Activated CD8-positive, alpha-beta memory T cell treated with anti-CD3 and anti-CD28 coated beads, Interleukin-2, amount 10 ng/mL, durations not matched to agents 7 days and 5 days (primary cell): ENCODE measurements at regions not wholly inside any gene's neighbourhood (a gene's known extent, or its start where the extent isn't known, plus 50 kb on each side); places are given as distances from the start of the nearest gene placed in this dataset.

ENCODE experiments used
- ATAC-seq: fragments of 150-1000 bp; cut with Tn5 transposase; one replicate; pipeline ENCODE4 v1.10.0; 2021; ENCODE audit warnings: moderate library complexity
- CTCF ChIA-PET: fragments of 350-600 bp; sonication (Branson Sonifier 250); formaldehyde crosslinking; loops from one replicate; lab custom pipeline; 2021; ENCODE audit warnings: antibody characterized with exemption; lab: Charles Lee
- DNase-seq: peaks from one replicate; pipeline ENCODE4 v3.0.0-alpha.2; 2020
- H3K27ac Mint-ChIP-seq: one replicate; pipeline ENCODE4 v1.8.0; 2021; ENCODE audit warnings: mild to moderate bottlenecking, mixed read lengths
- H3K27me3 Mint-ChIP-seq: one replicate; pipeline ENCODE4 v1.8.0; 2021; ENCODE audit warnings: mixed read lengths
- H3K36me3 Mint-ChIP-seq: one replicate; pipeline ENCODE4 v1.8.0; 2021; ENCODE audit warnings: mild to moderate bottlenecking, mixed read lengths
- H3K4me1 Mint-ChIP-seq: one replicate; pipeline ENCODE4 v1.8.0; 2021; ENCODE audit warnings: mixed read lengths
- H3K4me3 Mint-ChIP-seq: one replicate; pipeline ENCODE4 v1.8.0; 2021; ENCODE audit warnings: mild to moderate bottlenecking, moderate library complexity, mixed read lengths
- H3K9me3 Mint-ChIP-seq: one replicate; pipeline ENCODE4 v1.8.0; 2022; ENCODE audit warnings: low read depth, mixed read lengths

GRCh38 chr3:127092368-127092767 lies 100.6 kb upstream of the PRR23E start:
- CTCF ChIA-PET = no interaction called here
- Mint-ChIP-seq H3K4me3 (no peak overlapping the region), H3K27ac (no peak overlapping the region)

GRCh38 chr3:127092776-127093175 lies 100.2 kb upstream of the PRR23E start:
- H3K9me3 Mint-ChIP-seq = no peaks in the 10 kb centered on the region
- CTCF ChIA-PET = no interaction called here
- ATAC-seq (no peak), DNase-seq (no peak)
- H3K4me1 Mint-ChIP-seq = no peaks in the 10 kb centered on the region
- no peak overlapping the region for H3K4me3 Mint-ChIP-seq
- H3K36me3 Mint-ChIP-seq = no peaks in the 10 kb centered on the region
- no peak overlapping the region for H3K27ac Mint-ChIP-seq
- H3K27me3 Mint-ChIP-seq = peaks cover 5% of the 10 kb centered on the region

More at GRCh38 chr3:127092368-127092767, 100.6 kb upstream of the PRR23E start:
- Mint-ChIP-seq H3K4me1 (no peaks in the 10 kb centered on the region), H3K9me3 (no peaks in the 10 kb centered on the region), H3K36me3 (no peaks in the 10 kb centered on the region), H3K27me3 (peaks cover 5% of the 10 kb centered on the region)
- ATAC-seq (no peak), DNase-seq (no peak)

DNA sequence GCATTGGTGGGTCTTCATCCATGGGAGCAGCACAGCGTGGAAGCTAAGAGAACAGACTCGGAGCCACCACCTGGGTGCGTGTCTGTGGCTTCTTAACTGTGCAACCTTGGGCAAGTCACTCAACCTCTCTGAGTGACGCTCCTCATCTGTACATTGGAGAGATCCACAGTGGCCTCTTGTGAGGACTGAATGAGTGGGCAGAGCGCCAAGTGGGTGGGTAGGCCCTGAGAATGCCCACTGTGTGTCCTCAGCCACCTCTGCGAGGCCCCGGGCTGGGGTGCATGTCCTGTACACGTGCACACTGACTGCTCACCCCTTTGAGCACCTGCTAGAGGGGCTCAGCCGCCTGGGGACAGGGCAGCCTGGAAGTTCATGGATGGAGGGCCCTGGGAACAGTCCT lies 99.6 kb upstream of the PRR23E start:
- H3K36me3 Mint-ChIP-seq = no peaks in the 10 kb centered on the region
- no peak overlapping the region for H3K4me3 Mint-ChIP-seq
- H3K9me3 Mint-ChIP-seq = no peaks in the 10 kb centered on the region
- DNase-seq (no peak), ATAC-seq (no peak)
- H3K4me1 Mint-ChIP-seq = no peaks in the 10 kb centered on the region
- peaks cover 5% of the 10 kb centered on the region for H3K27me3 Mint-ChIP-seq
- H3K27ac Mint-ChIP-seq = no peak overlapping the region
- CTCF ChIA-PET = no interaction called here

DNA sequence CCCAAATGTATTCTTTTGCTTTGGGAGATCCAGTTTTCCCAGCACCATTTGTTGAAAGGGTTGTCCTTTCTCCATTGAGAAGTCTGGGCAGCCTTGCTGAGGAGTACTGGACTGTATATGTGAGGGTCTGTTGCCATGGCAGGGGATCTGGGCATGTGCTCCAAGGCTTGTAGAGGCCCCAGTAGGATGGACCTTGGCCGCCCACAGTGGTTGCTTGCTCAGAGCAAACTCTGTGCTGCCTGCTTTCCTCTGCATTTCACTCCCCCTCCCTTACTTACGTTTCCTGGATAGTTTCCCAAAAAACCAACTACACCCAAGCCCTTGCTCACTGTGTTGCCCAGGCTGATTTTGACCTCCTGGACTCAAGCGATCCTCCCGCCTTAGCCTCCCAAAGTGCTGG lies 97.2 kb upstream of the PRR23E start:
- Mint-ChIP-seq H3K36me3 (no peaks in the 10 kb centered on the region), H3K27ac (no peak overlapping the region), H3K4me3 (no peak overlapping the region), H3K27me3 (peaks cover 5% of the 10 kb centered on the region), H3K4me1 (no peaks in the 10 kb centered on the region), H3K9me3 (no peaks in the 10 kb centered on the region)
- ATAC-seq = no peak
- CTCF ChIA-PET = no interaction called here
- DNase-seq = no peak

DNA sequence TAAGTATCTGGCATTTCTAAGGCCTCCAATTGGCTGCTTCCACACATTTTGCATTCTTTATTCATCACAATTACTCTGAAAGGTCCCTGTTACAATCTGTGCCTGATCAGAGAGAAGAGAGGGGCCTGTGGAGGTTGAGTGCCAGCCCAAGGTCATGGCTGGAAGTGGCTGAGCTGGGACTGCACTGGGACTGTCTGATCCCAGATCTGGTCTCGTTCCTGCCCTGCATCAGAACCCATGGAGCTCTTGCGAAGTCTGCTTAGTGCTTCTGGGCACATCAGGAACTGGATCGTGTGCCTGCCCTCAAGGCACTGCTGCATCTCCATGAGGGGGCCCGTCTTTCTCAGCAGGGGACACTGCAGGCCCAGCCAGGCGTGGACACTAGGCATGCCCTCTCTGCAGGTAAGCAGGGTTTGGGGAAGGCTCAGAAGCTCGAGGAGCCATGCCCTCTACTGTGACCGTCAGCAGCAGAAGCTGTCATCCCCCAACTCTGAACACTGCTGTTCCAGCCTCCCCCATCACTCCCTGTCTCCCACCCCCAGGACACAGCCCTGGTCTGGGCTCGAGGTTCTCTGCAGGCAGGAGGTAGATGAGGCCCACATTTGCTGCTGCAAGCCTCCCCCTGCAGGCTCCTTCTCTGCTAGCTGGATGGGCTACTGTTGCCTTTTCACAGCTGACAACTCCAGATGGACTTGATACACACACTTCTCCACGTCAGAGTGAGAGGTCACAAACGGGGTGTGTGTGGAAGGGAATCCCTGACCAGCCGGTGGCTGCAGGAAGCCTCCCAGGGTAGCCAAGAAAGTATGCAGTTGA lies 96.5 kb upstream of the PRR23E start:
- Mint-ChIP-seq H3K4me3 (no peak overlapping the region), H3K36me3 (no peaks in the 10 kb centered on the region), H3K9me3 (no peaks in the 10 kb centered on the region), H3K27me3 (peaks cover 5% of the 10 kb centered on the region), H3K4me1 (no peaks in the 10 kb centered on the region), H3K27ac (no peak overlapping the region)
- DNase-seq (no peak), ATAC-seq (no peak)
- CTCF ChIA-PET = no interaction called here

DNA sequence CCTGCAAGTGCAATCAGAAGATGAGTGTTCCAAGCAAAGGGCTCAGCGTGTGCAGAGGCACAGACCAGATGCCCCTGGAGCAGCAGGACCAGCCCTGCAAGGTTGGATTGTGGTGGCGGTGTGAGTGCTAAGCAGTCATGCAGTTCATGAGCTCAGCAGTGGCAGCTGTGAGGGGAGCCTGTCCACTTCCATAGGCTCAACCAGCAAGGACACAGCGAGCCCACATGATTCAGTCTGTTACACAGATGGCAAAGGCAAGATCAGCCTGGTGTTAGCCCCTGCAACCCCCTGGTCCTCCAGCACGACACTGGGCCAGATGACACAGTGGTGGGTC lies 95.9 kb upstream of the PRR23E start:
- Mint-ChIP-seq H3K9me3 (no peaks in the 10 kb centered on the region), H3K4me1 (no peaks in the 10 kb centered on the region), H3K27ac (no peak overlapping the region), H3K27me3 (peaks cover 5% of the 10 kb centered on the region), H3K36me3 (no peaks in the 10 kb centered on the region), H3K4me3 (no peak overlapping the region)
- DNase-seq (no peak), ATAC-seq (no peak)
- CTCF ChIA-PET = no interaction called here

- no peaks in the 10 kb centered on the region for H3K9me3 Mint-ChIP-seq
- H3K27me3 Mint-ChIP-seq = peaks cover 5% of the 10 kb centered on the region
- CTCF ChIA-PET = no interaction called here
- H3K36me3 Mint-ChIP-seq = no peaks in the 10 kb centered on the region
- H3K27ac Mint-ChIP-seq = no peak overlapping the region
- H3K4me3 Mint-ChIP-seq = no peak overlapping the region
- no peak for DNase-seq
- ATAC-seq = no peak
- H3K4me1 Mint-ChIP-seq = no peaks in the 10 kb centered on the region
Observed at GRCh38 chr3:127097481-127097880, 95.5 kb upstream of the PRR23E start.

GRCh38 chr3:127099982-127100381 lies 92.9 kb upstream of the PRR23E start:
- ATAC-seq (no peak), DNase-seq (no peak)
- no peaks in the 10 kb centered on the region for H3K9me3 Mint-ChIP-seq
- CTCF ChIA-PET = no interaction called here
- no peak overlapping the region for H3K27ac Mint-ChIP-seq
- H3K36me3 Mint-ChIP-seq = no peaks in the 10 kb centered on the region
- H3K4me1 Mint-ChIP-seq = no peaks in the 10 kb centered on the region
- H3K4me3 Mint-ChIP-seq = no peak overlapping the region
- peaks cover 4% of the 10 kb centered on the region for H3K27me3 Mint-ChIP-seq

GRCh38 chr3:127100459-127101410 lies 92.2 kb upstream of the PRR23E start:
- Mint-ChIP-seq H3K27ac (no peak overlapping the region), H3K4me3 (no peak overlapping the region), H3K36me3 (no peaks in the 10 kb centered on the region), H3K27me3 (peaks cover 2% of the 10 kb centered on the region), H3K9me3 (no peaks in the 10 kb centered on the region), H3K4me1 (no peaks in the 10 kb centered on the region)
- ATAC-seq = no peak
- no peak for DNase-seq
- CTCF ChIA-PET = no interaction called here

DNA sequence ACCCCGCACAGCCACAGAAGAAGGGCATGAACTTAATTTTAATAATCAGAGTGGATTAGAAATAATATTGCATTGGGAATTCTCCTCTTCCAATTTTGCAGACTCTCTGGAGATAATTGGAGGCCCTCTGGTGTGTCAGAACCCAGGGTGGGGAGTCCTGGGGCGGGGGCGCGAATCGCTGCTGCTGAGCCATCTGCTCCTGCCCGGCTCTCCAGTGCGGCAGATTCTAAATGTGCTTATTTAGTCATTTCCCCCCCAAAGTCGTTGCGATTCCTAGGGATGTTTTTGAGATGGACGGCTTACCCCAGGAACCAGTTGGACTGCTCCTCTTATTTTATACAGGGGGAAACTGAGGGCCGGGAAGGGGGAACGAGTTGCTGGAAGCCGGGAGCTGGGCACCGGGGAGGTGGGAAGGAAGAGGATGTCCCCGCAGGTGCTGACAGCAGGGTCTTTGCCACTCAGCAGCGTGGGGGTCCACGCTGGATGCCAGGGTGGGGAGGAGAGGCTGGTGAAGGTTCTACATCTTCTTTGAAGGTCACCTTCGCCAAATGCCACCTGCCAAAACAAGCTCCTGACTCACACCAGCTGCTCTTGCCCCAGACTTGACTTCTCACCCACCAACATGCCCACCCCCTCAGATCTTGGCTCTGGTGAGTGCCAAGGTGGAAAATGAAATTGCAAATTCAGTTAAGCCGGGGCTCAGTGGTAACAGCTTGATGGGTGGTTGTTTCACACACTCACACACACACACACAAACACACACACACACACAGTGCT lies 91.3 kb upstream of the PRR23E start:
- no peak for ATAC-seq
- Mint-ChIP-seq H3K4me1 (no peaks in the 10 kb centered on the region), H3K9me3 (no peaks in the 10 kb centered on the region), H3K4me3 (no peak overlapping the region), H3K36me3 (no peaks in the 10 kb centered on the region), H3K27me3 (no peaks in the 10 kb centered on the region), H3K27ac (no peak overlapping the region)
- no peak for DNase-seq
- CTCF ChIA-PET = no interaction called here

DNA sequence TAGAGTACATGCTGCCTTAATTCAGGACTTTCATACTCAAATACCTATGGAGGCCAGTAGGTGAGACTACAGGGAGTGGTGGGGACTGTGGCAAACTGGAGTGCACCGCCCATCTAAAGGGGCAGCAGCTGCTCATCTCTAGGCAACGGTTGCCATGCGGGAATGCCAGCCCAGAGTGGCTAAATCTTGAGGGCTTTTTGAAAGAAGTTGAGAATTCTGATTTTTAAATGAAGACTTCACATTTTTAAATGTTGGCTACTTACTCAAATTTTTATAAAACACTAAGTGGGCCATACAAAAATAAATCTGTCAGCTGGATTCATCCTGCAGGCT lies 90.8 kb upstream of the PRR23E start:
- Mint-ChIP-seq H3K9me3 (no peaks in the 10 kb centered on the region), H3K27ac (no peak overlapping the region), H3K27me3 (no peaks in the 10 kb centered on the region), H3K4me1 (no peaks in the 10 kb centered on the region), H3K36me3 (no peaks in the 10 kb centered on the region), H3K4me3 (no peak overlapping the region)
- CTCF ChIA-PET = no interaction called here
- DNase-seq (no peak), ATAC-seq (no peak)

GRCh38 chr3:127102587-127102986 lies 90.3 kb upstream of the PRR23E start:
- Mint-ChIP-seq H3K4me1 (no peaks in the 10 kb centered on the region), H3K36me3 (no peaks in the 10 kb centered on the region), H3K27me3 (no peaks in the 10 kb centered on the region), H3K9me3 (no peaks in the 10 kb centered on the region), H3K27ac (no peak overlapping the region), H3K4me3 (no peak overlapping the region)
- DNase-seq (no peak), ATAC-seq (no peak)
- CTCF ChIA-PET = no interaction called here

DNA sequence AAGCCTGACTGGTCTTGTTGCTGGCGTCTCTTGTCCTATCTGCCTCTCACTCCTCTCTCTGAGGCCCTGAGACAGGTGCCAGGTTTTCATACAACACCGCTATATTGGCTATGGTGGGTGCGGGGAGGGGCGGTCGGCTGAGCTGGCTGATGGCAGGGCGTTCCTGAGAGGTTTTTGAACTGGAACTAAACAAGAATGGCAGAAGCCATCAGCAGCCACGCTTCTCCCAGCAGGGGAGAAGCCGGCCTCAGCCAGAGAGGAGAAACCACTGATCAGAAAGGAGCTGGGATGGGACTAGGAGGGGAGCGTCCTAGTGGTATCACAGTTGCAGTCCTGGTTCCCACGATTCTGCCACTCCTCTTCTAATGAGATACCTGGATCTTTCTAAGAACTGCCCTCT lies 89.9 kb upstream of the PRR23E start:
- Mint-ChIP-seq H3K9me3 (no peaks in the 10 kb centered on the region), H3K4me3 (no peak overlapping the region), H3K27ac (no peak overlapping the region), H3K36me3 (no peaks in the 10 kb centered on the region), H3K4me1 (no peaks in the 10 kb centered on the region), H3K27me3 (no peaks in the 10 kb centered on the region)
- DNase-seq (no peak), ATAC-seq (no peak)
- CTCF ChIA-PET = no interaction called here
